Osteoblast (primary cell): ENCODE measurements at regions not wholly inside any gene's neighbourhood (a gene's known extent, or its start where the extent isn't known, plus 50 kb on each side); places are given as distances from the start of the nearest gene placed in this dataset.

Experiments
- DNase-seq: peaks from one replicate; pipeline ENCODE4 v3.0.0; 2011; ENCODE audit warnings: low spot score, mixed read lengths; ENCODE audit not compliant: insufficient read length; ENCODE audit errors: missing footprints
- H2AFZ ChIP-seq: 2 replicates; pipeline ENCODE4 v1.6.0; 2011; ENCODE audit warnings: mild to moderate bottlenecking, low read length
- H3K27ac ChIP-seq: 2 replicates; pipeline ENCODE4 v1.5.1; 2011; ENCODE audit warnings: mild to moderate bottlenecking, low read depth, low read length, moderate library complexity
- H3K27me3 ChIP-seq: 2 replicates; pipeline ENCODE4 v1.6.0; 2012; ENCODE audit warnings: mild to moderate bottlenecking, control low read depth, inconsistent platforms, low read length, moderate library complexity; ENCODE audit not compliant: insufficient read depth
- H3K36me3 ChIP-seq: 2 replicates; pipeline ENCODE4 v1.5.1; 2011; ENCODE audit warnings: mild to moderate bottlenecking, low read length, control low read depth, moderate library complexity; ENCODE audit not compliant: insufficient read depth
- H3K4me1 ChIP-seq: 2 replicates; pipeline ENCODE4 v1.5.1; 2011; ENCODE audit warnings: mild to moderate bottlenecking, low read length, control low read depth, moderate library complexity; ENCODE audit not compliant: insufficient read depth
- H3K4me2 ChIP-seq: 2 replicates; pipeline ENCODE4 v1.6.0; 2011; ENCODE audit warnings: mild to moderate bottlenecking, low read length; ENCODE audit not compliant: insufficient read depth
- H3K4me3 ChIP-seq: fragments of 200-600 bp; sonication (generic); 3 replicates; pipeline ENCODE4 v1.5.1; 2012; ENCODE audit warnings: mild to moderate bottlenecking, low read length, inconsistent platforms; ENCODE audit not compliant: insufficient read depth
- H3K79me2 ChIP-seq: 2 replicates; pipeline ENCODE4 v1.6.0; 2012; ENCODE audit warnings: mild to moderate bottlenecking, low read length, control low read depth, inconsistent platforms; ENCODE audit not compliant: insufficient read depth
- H3K9me3 ChIP-seq: 2 replicates; pipeline ENCODE4 v1.5.1; 2011; ENCODE audit warnings: low read depth, low read length, control low read depth
- H4K20me1 ChIP-seq: 2 replicates; pipeline ENCODE4 v1.6.0; 2012; ENCODE audit warnings: mild to moderate bottlenecking, low read length, control low read depth; ENCODE audit not compliant: insufficient read depth
- TF ChIP-seq, protein P1 (sequence below): IDR thresholded peaks from 2 replicates; pipeline ENCODE4 v1.5.1; 2011; ENCODE audit warnings: mild to moderate bottlenecking, low read depth, low read length, moderate library complexity; ENCODE audit errors: extremely low read depth

DNA sequence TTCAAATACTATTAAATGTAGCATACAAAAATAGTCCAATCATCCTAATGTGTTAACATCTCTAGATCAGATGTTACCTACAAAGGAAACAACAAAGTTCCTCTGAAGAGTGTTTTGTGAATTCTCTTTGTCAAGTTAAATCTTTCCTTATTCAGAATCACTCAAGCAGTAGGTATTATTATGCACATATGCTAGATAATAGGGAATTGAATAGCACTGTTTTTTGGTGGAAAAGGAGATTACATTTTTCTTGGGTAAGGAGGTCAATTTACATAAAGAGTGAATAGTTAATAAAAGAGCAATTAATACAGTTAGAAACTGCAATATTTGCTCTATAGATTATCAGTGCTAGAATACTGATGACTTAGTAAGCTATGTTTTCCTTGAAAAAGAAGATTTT, 130.7 kb downstream of the BTC start:
- no peaks in the 10 kb centered on the region for H4K20me1 ChIP-seq

GRCh38 chr4:74665346-74665745, 129.0 kb downstream of the BTC start:
- H3K79me2 ChIP-seq, result no peaks in the 10 kb centered on the region
- TF ChIP-seq, protein P1, sequence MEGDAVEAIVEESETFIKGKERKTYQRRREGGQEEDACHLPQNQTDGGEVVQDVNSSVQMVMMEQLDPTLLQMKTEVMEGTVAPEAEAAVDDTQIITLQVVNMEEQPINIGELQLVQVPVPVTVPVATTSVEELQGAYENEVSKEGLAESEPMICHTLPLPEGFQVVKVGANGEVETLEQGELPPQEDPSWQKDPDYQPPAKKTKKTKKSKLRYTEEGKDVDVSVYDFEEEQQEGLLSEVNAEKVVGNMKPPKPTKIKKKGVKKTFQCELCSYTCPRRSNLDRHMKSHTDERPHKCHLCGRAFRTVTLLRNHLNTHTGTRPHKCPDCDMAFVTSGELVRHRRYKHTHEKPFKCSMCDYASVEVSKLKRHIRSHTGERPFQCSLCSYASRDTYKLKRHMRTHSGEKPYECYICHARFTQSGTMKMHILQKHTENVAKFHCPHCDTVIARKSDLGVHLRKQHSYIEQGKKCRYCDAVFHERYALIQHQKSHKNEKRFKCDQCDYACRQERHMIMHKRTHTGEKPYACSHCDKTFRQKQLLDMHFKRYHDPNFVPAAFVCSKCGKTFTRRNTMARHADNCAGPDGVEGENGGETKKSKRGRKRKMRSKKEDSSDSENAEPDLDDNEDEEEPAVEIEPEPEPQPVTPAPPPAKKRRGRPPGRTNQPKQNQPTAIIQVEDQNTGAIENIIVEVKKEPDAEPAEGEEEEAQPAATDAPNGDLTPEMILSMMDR, result no peak
- no peaks in the 10 kb centered on the region for H3K27me3 ChIP-seq
- no peak overlapping the region for H3K4me3 ChIP-seq
- no peaks in the 10 kb centered on the region for H3K9me3 ChIP-seq
- no peak overlapping the region for H3K27ac ChIP-seq
- no peak overlapping the region for H3K4me2 ChIP-seq
- H3K4me1 ChIP-seq, result peaks cover 7% of the 10 kb centered on the region
- DNase-seq, result no peak
- no peaks in the 10 kb centered on the region for H4K20me1 ChIP-seq
- H2AFZ ChIP-seq, result no peak overlapping the region
- H3K36me3 ChIP-seq, result no peaks in the 10 kb centered on the region

More for the DNA sequence above, 130.7 kb downstream of the BTC start:
- H2AFZ ChIP-seq, result no peak overlapping the region
- H3K27me3 ChIP-seq, result no peaks in the 10 kb centered on the region
- peaks cover 7% of the 10 kb centered on the region for H3K4me1 ChIP-seq
- no peak overlapping the region for H3K4me2 ChIP-seq
- H3K4me3 ChIP-seq, result no peak overlapping the region
- H3K9me3 ChIP-seq, result no peaks in the 10 kb centered on the region
- H3K27ac ChIP-seq, result no peak overlapping the region
- H3K36me3 ChIP-seq, result no peaks in the 10 kb centered on the region
- TF ChIP-seq, protein P1, result no peak
- H3K79me2 ChIP-seq, result no peaks in the 10 kb centered on the region
- no peak for DNase-seq

GRCh38 chr4:74665876-74666275, 128.4 kb downstream of the BTC start:
- TF ChIP-seq, protein P1, result no peak
- H3K79me2 ChIP-seq, result no peaks in the 10 kb centered on the region
- no peak overlapping the region for H3K27ac ChIP-seq
- H3K27me3 ChIP-seq, result no peaks in the 10 kb centered on the region
- H3K9me3 ChIP-seq, result no peaks in the 10 kb centered on the region
- peaks cover 7% of the 10 kb centered on the region for H3K4me1 ChIP-seq
- H4K20me1 ChIP-seq, result no peaks in the 10 kb centered on the region
- H2AFZ ChIP-seq, result no peak overlapping the region
- H3K36me3 ChIP-seq, result no peaks in the 10 kb centered on the region
- no peak overlapping the region for H3K4me3 ChIP-seq
- H3K4me2 ChIP-seq, result no peak overlapping the region
- DNase-seq, result peak; percentile 25

DNA sequence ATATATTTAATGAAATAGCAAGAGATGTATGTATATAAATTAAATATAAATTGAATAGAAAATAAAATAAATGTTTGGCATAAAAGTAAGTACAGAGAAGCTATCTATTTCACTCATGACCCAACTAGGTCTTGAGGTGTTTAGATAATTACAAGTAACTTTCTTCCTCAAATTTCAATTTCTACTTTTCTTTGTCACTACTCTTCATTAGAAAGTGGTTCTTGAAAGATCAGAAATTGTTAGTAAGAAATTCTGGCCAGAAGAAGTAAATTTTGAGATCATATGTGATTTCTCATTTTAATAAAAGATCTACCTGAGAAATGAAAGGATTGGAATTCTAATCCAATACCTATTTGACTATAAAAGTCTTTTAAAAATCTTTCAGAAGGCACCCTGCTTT, 126.9 kb downstream of the BTC start:
- DNase-seq, result no peak
- Histone ChIP-seq H3K9me3 (no peaks in the 10 kb centered on the region), H3K27ac (no peak overlapping the region), H3K4me1 (no peaks in the 10 kb centered on the region), H4K20me1 (no peaks in the 10 kb centered on the region), H3K36me3 (no peaks in the 10 kb centered on the region), H2AFZ (no peak overlapping the region), H3K27me3 (no peaks in the 10 kb centered on the region), H3K4me3 (no peak overlapping the region), H3K79me2 (no peaks in the 10 kb centered on the region), H3K4me2 (no peak overlapping the region)
- TF ChIP-seq, protein P1, result no peak
